SK-N-SH treated with all-trans-retinoic acid at 6 μM for 48 hours (cell line): ENCODE measurements at regions not wholly inside any gene's neighbourhood (a gene's known extent, or its start where the extent isn't known, plus 50 kb on each side); places are given as distances from the start of the nearest gene placed in this dataset.

Experiments used
- ATAC-seq: fragments of 200-7000 bp; cut with Tn5 transposase; 3 replicates; pipeline ENCODE4 v1.9.1; 2020; ENCODE audit warnings: mild to moderate bottlenecking, moderate library complexity
- ARNTL ChIP-seq: fragments of 450-650 bp; formaldehyde crosslinking; IDR thresholded peaks from 2 replicates; pipeline ENCODE4 v1.5.0; 2020; ENCODE audit warnings: low read depth, mild to moderate bottlenecking, moderate library complexity, borderline replicate concordance
- BACH2 ChIP-seq: fragments of 250-450 bp; sonication (Bioruptor Pico); IDR thresholded peaks from 2 replicates; pipeline ENCODE4 v1.9.0; 2021; ENCODE audit warnings: mild to moderate bottlenecking, borderline replicate concordance
- CSDC2 ChIP-seq: fragments of 250-450 bp; sonication (Bioruptor Pico); IDR thresholded peaks from 2 replicates; pipeline ENCODE4 v1.5.0; 2020; ENCODE audit warnings: mild to moderate bottlenecking, moderate library complexity
- ESRRG ChIP-seq: fragments of 250-450 bp; sonication (Bioruptor Pico); IDR thresholded peaks from 2 replicates; pipeline ENCODE4 v1.6.1; 2021; ENCODE audit warnings: mild to moderate bottlenecking
- GLIS3 ChIP-seq: fragments of 250-450 bp; sonication (Bioruptor Pico); IDR thresholded peaks from 2 replicates; pipeline ENCODE4 v1.5.0; 2020; ENCODE audit warnings: mild to moderate bottlenecking, moderate library complexity
- ISL1 ChIP-seq: fragments of 250-450 bp; sonication (Bioruptor Pico); IDR thresholded peaks from 2 replicates; pipeline ENCODE4 v2.1.2; 2022; ENCODE audit warnings: mild to moderate bottlenecking, moderate library complexity
- OSR1 ChIP-seq: fragments of 250-450 bp; sonication (Bioruptor Pico); IDR thresholded peaks from 2 replicates; pipeline ENCODE4 v1.8.0; 2022; ENCODE audit warnings: moderate library complexity, mild to moderate bottlenecking, inconsistent platforms
- RARB ChIP-seq: fragments of 250-450 bp; sonication (Bioruptor Pico); IDR thresholded peaks from 2 replicates; pipeline ENCODE4 v1.8.0; 2021; ENCODE audit warnings: mild to moderate bottlenecking, moderate library complexity
- SNAI2 ChIP-seq: fragments of 250-450 bp; sonication (Bioruptor Pico); IDR thresholded peaks from 2 replicates; pipeline ENCODE4 v1.5.0; 2020; ENCODE audit warnings: mild to moderate bottlenecking, moderate library complexity
- TCF4 ChIP-seq: fragments of 250-450 bp; sonication (Bioruptor Pico); IDR thresholded peaks from 2 replicates; pipeline ENCODE4 v1.8.0; 2021; ENCODE audit warnings: mild to moderate bottlenecking, moderate library complexity, borderline replicate concordance
- TOX ChIP-seq: fragments of 250-450 bp; sonication (Bioruptor Pico); IDR thresholded peaks from 2 replicates; pipeline ENCODE4 v1.8.0; 2021; ENCODE audit warnings: mild to moderate bottlenecking, moderate library complexity, borderline replicate concordance
- ZC3H10 ChIP-seq: fragments of 250-450 bp; sonication (Bioruptor Pico); IDR thresholded peaks from 2 replicates; pipeline ENCODE4 v1.5.1; 2021; ENCODE audit warnings: mild to moderate bottlenecking, moderate library complexity
- ZFP3 ChIP-seq: fragments of 250-450 bp; sonication (Bioruptor Pico); IDR thresholded peaks from 2 replicates; pipeline ENCODE4 v1.5.0; 2020; ENCODE audit warnings: mild to moderate bottlenecking, moderate library complexity
- ZFP30 ChIP-seq: fragments of 450-650 bp; formaldehyde crosslinking; IDR thresholded peaks from 2 replicates; pipeline ENCODE4 v1.5.0; 2022; ENCODE audit warnings: mild to moderate bottlenecking, moderate library complexity
- ZNF565 ChIP-seq: fragments of 450-650 bp; formaldehyde crosslinking; conservative IDR thresholded peaks from 2 replicates; pipeline ENCODE4 v1.5.0; 2020; ENCODE audit warnings: low read depth, mild to moderate bottlenecking, moderate library complexity
- ZNF8 ChIP-seq: fragments of 450-650 bp; formaldehyde crosslinking; IDR thresholded peaks from 2 replicates; pipeline ENCODE4 v1.5.0; 2020; ENCODE audit warnings: mild to moderate bottlenecking, moderate library complexity
- TF ChIP-seq, protein P1 (sequence below): fragments of 250-450 bp; sonication (Bioruptor Pico); IDR thresholded peaks from 2 replicates; pipeline ENCODE4 v1.5.0; 2020; ENCODE audit warnings: mild to moderate bottlenecking, moderate library complexity
- TF ChIP-seq, protein P2 (sequence below): fragments of 250-450 bp; sonication (Bioruptor Pico); IDR thresholded peaks from 2 replicates; pipeline ENCODE4 v1.8.0; 2021; ENCODE audit warnings: low read depth, mild to moderate bottlenecking, moderate library complexity, borderline replicate concordance
- TF ChIP-seq, protein P3 (sequence below): fragments of 250-450 bp; sonication (Bioruptor Pico); IDR thresholded peaks from 2 replicates; pipeline ENCODE4 v1.5.1; 2021; ENCODE audit warnings: mild to moderate bottlenecking, moderate library complexity
- TF ChIP-seq, protein P4 (sequence below): fragments of 250-450 bp; sonication (Bioruptor Pico); IDR thresholded peaks from 2 replicates; pipeline ENCODE4 v1.8.0; 2020; ENCODE audit warnings: mild to moderate bottlenecking, moderate library complexity, borderline replicate concordance
- TF ChIP-seq, protein P5 (sequence below): fragments of 250-450 bp; sonication (Bioruptor Pico); IDR thresholded peaks from 2 replicates; pipeline ENCODE4 v1.5.1; 2020; ENCODE audit warnings: low read depth, mild to moderate bottlenecking, moderate library complexity

DNA sequence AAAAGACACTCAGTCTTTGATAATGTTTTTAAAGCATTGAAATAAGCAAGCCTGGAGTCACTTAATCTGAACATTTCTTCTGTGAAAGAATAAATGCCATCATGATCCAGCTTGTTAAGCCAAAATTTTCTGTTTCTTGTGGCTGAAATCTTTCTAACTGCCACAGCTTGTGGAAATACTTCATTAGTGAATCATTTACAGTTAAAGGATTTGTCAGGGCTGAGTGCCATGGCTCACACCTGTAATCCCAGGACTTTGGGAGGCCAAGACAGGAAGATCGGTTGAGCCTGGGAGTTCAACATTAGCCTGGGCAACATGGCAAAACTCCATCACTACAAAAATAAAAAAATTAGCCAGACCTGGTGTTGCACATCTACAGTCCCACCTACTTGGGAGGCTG, 93.3 kb upstream of the PDE5A start:
- TF ChIP-seq OSR1 (CRISPR knock-in tag) (no peak), ESRRG (CRISPR knock-in tag) (no peak), BACH2 (CRISPR knock-in tag) (no peak), ZNF565 (CRISPR knock-in tag) (no peak), CSDC2 (CRISPR knock-in tag) (no peak), ISL1 (CRISPR knock-in tag) (no peak), ZFP30 (no peak), TCF4 (CRISPR knock-in tag) (no peak), SNAI2 (CRISPR knock-in tag) (no peak), GLIS3 (CRISPR knock-in tag) (no peak), TOX (CRISPR knock-in tag) (no peak), ARNTL (no peak), ZFP3 (CRISPR knock-in tag) (no peak), ZC3H10 (CRISPR knock-in tag) (no peak), ZNF8 (no peak)
- TF ChIP-seq, protein P1, sequence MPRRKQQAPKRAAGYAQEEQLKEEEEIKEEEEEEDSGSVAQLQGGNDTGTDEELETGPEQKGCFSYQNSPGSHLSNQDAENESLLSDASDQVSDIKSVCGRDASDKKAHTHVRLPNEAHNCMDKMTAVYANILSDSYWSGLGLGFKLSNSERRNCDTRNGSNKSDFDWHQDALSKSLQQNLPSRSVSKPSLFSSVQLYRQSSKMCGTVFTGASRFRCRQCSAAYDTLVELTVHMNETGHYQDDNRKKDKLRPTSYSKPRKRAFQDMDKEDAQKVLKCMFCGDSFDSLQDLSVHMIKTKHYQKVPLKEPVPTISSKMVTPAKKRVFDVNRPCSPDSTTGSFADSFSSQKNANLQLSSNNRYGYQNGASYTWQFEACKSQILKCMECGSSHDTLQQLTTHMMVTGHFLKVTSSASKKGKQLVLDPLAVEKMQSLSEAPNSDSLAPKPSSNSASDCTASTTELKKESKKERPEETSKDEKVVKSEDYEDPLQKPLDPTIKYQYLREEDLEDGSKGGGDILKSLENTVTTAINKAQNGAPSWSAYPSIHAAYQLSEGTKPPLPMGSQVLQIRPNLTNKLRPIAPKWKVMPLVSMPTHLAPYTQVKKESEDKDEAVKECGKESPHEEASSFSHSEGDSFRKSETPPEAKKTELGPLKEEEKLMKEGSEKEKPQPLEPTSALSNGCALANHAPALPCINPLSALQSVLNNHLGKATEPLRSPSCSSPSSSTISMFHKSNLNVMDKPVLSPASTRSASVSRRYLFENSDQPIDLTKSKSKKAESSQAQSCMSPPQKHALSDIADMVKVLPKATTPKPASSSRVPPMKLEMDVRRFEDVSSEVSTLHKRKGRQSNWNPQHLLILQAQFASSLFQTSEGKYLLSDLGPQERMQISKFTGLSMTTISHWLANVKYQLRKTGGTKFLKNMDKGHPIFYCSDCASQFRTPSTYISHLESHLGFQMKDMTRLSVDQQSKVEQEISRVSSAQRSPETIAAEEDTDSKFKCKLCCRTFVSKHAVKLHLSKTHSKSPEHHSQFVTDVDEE (CRISPR knock-in tag) = no peak
- TF ChIP-seq, protein P2, sequence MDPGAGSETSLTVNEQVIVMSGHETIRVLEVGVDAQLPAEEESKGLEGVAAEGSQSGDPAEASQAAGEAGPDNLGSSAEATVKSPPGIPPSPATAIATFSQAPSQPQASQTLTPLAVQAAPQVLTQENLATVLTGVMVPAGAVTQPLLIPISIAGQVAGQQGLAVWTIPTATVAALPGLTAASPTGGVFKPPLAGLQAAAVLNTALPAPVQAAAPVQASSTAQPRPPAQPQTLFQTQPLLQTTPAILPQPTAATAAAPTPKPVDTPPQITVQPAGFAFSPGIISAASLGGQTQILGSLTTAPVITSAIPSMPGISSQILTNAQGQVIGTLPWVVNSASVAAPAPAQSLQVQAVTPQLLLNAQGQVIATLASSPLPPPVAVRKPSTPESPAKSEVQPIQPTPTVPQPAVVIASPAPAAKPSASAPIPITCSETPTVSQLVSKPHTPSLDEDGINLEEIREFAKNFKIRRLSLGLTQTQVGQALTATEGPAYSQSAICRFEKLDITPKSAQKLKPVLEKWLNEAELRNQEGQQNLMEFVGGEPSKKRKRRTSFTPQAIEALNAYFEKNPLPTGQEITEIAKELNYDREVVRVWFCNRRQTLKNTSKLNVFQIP = no peak
- TF ChIP-seq, protein P3, sequence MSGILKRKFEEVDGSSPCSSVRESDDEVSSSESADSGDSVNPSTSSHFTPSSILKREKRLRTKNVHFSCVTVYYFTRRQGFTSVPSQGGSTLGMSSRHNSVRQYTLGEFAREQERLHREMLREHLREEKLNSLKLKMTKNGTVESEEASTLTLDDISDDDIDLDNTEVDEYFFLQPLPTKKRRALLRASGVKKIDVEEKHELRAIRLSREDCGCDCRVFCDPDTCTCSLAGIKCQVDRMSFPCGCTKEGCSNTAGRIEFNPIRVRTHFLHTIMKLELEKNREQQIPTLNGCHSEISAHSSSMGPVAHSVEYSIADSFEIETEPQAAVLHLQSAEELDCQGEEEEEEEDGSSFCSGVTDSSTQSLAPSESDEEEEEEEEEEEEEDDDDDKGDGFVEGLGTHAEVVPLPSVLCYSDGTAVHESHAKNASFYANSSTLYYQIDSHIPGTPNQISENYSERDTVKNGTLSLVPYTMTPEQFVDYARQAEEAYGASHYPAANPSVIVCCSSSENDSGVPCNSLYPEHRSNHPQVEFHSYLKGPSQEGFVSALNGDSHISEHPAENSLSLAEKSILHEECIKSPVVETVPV = no peak
- TF ChIP-seq, all 23 proteins: peak for 0

DNA sequence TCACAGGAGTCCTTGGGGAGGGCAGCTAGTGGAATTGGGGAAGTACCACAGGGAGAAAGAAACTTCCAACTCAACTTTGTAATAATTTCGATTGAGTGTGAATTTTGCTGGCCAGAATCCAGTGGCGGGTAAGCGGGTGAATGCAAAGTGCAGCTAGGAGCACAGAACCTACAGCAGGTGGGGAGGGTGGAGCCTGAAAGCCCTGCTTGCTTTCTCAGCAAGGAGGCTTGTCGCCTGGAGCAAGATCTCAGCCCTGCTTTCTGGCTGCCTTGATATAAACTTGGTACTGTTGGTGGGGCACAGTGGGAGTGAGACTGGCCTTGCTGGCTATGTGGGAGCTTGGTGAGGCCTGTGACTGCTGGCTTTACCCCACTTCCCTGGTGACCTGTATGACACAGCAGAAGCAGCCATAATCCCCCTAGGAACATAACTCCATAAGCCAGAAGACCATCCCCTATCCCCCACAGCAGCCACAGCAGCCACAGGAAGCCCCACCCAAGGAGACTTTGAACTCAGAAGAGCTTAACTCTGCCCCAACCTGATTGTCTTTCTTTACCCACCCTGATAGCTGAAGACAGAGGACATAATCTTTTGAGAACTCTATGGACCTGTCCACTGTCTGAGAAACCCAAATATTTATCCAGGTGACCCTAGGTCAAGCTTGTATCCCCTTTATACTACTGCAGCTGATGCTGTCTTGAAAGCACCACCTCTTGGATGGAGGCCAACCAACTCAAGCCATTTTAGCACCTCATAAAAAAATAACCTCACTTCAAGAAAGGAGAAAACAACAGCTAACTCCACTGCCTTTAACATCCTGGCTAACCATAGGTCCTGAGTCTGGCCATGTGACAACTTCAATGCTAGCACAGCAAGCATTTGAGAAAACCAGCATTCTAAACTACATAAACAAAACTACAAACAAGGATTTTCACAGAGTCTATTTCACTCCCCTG, 87.2 kb upstream of the PDE5A start:
- TF ChIP-seq SNAI2 (CRISPR knock-in tag) = no peak
- TF ChIP-seq, protein P1 (CRISPR knock-in tag) = no peak
- TF ChIP-seq TOX (CRISPR knock-in tag) = no peak
- TF ChIP-seq RARB (CRISPR knock-in tag) = no peak
- no peak for TF ChIP-seq ARNTL
- TF ChIP-seq, protein P4, sequence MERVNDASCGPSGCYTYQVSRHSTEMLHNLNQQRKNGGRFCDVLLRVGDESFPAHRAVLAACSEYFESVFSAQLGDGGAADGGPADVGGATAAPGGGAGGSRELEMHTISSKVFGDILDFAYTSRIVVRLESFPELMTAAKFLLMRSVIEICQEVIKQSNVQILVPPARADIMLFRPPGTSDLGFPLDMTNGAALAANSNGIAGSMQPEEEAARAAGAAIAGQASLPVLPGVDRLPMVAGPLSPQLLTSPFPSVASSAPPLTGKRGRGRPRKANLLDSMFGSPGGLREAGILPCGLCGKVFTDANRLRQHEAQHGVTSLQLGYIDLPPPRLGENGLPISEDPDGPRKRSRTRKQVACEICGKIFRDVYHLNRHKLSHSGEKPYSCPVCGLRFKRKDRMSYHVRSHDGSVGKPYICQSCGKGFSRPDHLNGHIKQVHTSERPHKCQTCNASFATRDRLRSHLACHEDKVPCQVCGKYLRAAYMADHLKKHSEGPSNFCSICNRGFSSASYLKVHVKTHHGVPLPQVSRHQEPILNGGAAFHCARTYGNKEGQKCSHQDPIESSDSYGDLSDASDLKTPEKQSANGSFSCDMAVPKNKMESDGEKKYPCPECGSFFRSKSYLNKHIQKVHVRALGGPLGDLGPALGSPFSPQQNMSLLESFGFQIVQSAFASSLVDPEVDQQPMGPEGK (CRISPR knock-in tag) = no peak
- TF ChIP-seq, protein P2 = no peak
- no peak for TF ChIP-seq ZNF565 (CRISPR knock-in tag)
- TF ChIP-seq ZFP3 (CRISPR knock-in tag) = no peak
- TF ChIP-seq CSDC2 (CRISPR knock-in tag) = no peak
- TF ChIP-seq OSR1 (CRISPR knock-in tag) = no peak
- TF ChIP-seq, protein P5, sequence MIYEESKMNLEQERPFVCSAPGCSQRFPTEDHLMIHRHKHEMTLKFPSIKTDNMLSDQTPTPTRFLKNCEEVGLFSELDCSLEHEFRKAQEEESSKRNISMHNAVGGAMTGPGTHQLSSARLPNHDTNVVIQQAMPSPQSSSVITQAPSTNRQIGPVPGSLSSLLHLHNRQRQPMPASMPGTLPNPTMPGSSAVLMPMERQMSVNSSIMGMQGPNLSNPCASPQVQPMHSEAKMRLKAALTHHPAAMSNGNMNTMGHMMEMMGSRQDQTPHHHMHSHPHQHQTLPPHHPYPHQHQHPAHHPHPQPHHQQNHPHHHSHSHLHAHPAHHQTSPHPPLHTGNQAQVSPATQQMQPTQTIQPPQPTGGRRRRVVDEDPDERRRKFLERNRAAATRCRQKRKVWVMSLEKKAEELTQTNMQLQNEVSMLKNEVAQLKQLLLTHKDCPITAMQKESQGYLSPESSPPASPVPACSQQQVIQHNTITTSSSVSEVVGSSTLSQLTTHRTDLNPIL (CRISPR knock-in tag) = no peak
- TF ChIP-seq ESRRG (CRISPR knock-in tag) = no peak
- no peak for TF ChIP-seq BACH2 (CRISPR knock-in tag)
- no peak for TF ChIP-seq ISL1 (CRISPR knock-in tag)
- TF ChIP-seq ZC3H10 (CRISPR knock-in tag) = no peak
- TF ChIP-seq GLIS3 (CRISPR knock-in tag) = no peak
- TF ChIP-seq, all 23 proteins: peak for 0
- ATAC-seq = no peak

More for the DNA sequence above, 93.3 kb upstream of the PDE5A start:
- no peak for ATAC-seq
